ENCODE measurements at regions not wholly inside any gene's neighbourhood (a gene's known extent, or its start where the extent isn't known, plus 50 kb on each side); places are given as distances from the start of the nearest gene placed in this dataset.

- no peak for TF ChIP-seq CTCF (IDR thresholded peaks at IDR 0.05)
- no peak for TF ChIP-seq POLR2A (IDR thresholded peaks at IDR 0.05)
- no peak for TF ChIP-seq EP300 (IDR thresholded peaks at IDR 0.05)
- no peak for TF ChIP-seq POLR2AphosphoS5 (IDR thresholded peaks at IDR 0.05)
Measured at GRCh38 chr3:17840126-17840525, 97.7 kb upstream of the TBC1D5 start.
